ENCODE measurements at regions not wholly inside any gene's neighbourhood (a gene's known extent, or its start where the extent isn't known, plus 50 kb on each side); places are given as distances from the start of the nearest gene placed in this dataset.

DNA sequence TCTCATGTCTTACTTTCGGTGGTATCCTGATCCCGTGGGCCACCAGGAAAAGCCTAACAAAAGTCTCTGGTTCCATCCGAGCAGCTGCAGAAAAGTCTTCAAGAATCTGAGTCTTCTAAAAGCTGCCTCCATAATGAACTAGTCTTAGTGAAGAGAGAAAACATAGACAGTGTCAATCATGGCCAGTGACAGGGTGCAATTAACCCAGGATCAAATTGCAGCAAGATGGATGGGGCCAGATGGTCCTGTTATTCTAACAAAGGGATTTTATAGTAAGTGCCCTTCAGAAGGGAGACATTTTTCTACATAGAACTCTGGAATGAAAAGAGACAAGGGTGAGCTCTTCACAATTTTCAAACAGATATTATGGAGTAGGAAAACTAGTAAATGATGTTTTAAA, 281.6 kb upstream of the ZFP64 start:
- DNase-seq: no peak

DNA sequence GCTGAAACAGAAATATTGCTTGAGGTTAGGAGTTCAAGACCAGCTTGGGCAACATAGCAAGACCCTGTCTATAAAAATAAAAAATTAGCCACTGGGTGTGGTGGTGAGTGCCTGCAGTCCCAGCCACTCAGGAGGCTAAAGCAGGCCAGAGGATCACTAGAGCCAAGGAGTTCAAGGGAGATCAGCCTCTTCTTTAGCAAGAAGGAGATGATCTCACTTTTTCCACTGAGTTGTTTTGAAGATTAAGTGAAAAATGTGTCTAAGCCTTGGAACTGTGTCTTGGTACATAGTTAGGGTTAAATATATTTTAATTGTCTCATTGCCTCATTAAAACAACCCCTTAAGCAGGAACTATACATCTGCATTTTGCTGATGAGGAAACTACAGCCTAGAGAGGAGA, 279.0 kb upstream of the ZFP64 start:
- DNase-seq: no peak

DNA sequence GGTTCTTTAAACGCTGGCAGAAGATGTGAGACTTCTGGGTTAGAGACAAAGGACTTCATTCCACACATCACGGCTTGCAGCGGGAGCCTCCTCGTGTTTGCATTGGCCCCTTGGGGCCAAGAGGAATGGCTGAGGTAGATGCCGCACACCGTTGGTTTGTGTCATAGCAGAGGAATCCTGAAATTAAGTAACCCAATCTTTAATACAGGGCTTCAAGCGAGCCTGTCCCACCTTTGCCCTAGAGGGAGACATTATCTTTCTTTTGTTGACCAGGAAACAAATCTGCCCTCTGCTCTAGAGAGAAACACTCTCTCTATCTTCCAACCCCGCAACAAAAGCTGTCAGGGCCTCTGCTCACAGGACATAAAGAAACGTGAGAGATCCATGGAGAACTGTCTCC, 277.5 kb upstream of the ZFP64 start:
- no peak for DNase-seq

DNA sequence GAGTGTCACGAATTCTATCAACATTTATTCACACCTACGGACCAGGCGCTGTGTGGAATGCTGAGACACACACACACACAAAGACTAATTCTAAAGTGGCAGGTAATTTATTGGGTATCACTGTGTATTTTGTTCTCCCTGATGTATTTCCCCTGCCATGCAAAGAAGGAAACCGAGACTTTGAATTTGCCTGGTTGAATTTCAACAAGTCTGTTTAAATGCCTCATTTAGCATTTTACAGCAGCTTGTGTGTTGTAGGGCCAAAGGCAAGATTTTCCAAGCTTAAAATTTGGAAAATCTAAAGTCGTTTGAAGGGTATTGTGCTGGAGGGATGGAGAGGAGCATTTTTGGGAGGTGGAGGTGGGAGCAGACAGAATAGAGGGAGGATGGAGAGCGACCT, 274.4 kb upstream of the ZFP64 start:
- no peak for DNase-seq

DNA sequence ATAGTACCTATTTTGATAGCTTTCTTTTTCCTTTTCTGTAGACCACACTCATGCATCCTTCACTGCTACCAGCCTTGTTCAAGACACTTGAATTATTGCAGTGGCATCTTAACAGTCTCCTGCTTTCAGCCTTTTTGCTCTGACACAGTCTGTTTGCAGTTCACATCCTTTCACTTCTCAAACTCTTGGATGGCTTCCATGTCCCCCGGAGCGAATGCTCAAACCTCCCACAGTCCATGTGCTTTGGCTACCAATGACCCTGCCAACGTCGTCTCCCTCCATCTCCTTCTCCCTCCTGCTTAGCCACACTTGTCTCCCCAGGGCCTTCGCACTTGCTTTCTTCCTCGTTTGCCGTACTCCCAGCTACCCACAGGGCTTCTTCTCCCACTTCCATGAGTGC, 270.0 kb upstream of the ZFP64 start:
- no peak for DNase-seq

DNA sequence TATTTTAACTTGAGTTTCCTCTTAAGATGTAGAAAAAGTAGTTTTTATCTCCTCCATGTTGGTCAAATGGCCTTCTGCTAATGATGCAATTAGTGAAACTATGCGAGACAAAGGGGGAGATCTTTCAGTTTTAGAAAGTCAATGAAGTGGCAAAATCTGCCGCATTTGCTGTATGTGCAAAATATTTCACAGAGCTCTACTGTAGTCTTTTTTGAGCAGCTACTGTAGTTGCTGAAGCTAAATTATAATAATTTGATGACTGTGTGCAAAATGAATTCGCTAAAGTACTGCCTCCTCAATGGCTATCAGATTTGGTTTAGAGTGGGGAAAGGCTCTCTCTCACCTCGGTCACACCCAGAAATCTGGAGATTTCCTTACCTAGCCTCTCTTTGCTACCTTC, 267.6 kb upstream of the ZFP64 start:
- DNase-seq: no peak

DNA sequence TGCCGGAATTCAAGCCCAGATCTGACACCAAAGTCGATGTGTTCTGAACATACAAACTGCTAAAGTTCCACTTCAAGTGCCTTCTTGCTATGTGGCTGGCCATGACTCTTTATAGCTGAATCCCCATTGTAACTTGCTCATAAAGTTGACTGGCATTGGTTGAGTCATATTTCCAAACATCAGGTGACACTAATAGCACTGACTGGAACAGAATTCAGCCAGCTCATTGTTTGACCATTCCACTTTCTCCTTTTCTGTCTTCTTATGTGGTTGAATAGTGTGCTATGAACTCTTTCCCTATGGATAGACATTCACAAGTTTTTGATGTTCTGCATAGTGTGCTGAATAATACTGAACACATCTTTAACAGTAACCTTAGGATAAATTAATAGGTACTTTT, 266.2 kb upstream of the ZFP64 start:
- DNase-seq: no peak

DNA sequence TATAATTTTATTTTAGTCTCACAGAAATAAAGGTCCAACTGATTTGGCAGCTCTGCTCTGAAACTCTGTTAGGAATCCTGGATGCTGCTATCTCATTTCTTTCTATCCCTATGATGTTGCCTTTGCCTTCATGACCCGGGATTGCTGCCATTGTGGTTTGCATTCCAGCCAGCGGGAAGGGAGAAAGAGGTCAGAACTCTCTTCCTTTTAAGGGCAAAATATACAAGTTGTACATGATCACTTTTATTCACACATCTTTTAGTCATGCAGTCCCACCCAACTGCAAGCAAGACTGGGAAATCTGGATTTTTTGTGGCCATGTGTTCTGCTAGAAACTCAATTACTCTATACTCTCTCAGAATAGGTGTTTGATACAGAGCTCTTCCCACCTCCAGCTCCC, 263.1 kb upstream of the ZFP64 start:
- no peak for DNase-seq

DNA sequence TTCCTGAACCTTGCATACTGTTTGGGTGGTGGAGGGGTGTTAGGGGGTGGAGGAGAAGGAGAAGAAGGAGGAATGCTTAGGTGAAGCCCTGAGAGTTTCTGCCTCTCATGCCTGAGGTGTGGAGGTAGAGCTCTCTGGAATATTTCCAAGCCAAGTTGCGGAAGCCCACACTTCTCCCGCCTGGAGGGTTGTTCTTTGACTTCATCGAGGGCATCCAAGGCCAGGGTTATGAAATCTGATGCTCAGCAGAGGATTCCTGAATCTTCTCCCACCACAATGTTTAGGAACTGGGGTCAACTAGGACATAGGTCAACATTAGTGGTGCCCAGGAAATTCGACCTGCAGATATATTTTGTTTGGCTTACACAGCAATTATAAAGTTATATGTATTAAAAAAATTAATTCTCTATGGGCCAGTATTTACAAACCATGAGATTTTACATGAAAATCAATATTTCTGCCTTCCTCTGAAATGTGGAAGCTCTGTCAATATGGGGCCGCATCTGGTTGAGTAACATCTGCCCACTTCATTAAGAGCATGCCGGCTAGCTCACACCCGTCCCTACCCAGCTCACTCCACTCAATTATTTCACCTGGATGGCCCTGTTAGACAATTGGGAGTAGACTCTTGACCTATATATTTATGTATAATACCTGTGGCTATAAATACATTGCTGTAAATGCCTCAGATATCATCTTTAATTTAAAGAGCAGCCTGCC, 257.1 kb upstream of the ZFP64 start:
- DNase-seq: no peak

DNA sequence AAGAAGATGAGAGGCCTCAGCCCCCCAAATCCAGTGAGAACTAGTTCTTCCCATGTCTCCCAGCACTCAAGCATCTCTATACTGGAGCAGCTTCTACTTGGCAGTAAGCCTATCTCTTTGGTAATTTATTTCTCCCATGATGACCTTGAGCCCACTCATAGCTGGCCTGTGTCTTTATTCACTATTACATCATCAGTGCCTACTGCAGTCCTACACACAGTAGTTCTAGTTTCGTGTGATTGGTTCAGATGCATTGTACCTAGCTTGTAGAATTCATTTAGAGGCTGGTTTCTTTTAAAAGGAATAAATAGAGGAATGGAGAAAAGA, 255.6 kb upstream of the ZFP64 start:
- DNase-seq: no peak

DNA sequence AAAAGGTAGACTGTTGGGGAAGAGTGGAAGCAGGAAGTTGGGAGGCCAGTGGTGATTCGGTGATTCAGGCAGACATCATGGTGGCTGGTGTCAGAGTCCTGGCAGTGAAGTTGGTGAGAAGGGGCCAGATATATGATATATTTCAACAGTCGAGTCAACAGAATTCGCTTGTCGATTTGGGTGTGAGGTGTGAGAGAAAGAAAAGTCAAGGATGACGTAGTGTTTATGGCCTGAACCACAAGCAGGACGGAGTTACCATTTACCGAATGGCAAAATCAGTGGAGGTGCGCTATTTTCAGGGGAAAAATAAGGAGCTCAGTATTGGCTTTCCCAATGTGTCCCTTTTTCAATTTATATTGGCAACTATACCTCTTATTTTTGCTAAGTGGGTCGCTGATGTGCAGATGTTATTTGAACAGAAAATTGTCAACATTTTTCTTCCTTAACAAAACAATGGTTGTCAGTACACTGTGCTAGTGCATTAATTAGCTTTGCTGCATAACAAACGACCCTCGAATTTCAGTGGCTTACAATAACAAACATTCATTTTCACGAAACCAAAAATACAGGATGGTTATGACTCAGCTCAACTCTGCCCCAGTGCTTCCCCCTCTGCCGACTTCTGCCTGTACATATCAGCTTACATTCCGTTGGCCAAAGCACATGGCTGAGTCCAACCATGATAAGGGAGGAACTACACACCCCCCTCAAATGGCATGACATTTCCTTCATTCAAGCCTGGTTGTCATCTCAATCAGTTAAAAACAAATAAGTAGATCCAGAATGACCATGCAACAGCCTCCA, 255.0 kb upstream of the ZFP64 start:
- DNase-seq: no peak

DNA sequence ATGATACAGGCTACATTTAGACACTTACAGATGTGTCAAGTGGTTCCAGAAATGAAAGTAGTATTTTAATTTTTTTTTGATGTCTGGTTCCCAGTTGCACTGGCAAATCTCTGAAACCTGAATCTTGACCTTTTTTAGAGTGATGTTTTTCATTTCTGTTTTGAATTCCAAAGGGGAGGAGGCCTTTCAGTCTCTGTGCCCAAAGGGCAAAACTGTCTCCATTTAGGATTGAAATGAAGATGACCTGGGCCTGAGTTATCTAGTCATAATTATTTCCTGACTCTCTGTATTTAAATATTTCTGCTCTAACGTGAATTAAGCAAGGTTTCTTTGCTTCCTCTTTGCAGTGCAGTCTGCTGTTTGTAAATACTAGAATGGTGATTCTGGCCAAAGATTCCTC, 252.9 kb upstream of the ZFP64 start:
- DNase-seq: no peak

DNA sequence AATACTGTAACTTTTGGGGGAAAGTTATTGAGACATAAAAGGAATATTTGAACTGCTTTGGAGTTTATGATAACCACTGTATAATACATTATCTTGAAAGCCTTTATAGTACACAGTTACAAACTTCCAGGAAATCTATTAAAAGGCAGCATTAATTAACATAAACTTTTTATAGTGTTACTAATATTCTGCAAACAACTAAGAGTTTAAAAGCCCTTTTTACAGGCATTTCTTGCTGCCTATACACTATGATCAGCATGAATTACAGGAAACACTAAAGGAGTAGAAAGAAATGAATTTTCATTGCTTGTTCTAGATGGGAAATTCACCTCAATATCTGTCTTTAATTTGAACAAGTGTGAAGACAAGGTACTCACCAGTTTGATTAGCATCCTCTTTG, 252.3 kb upstream of the ZFP64 start:
- DNase-seq: no peak

DNA sequence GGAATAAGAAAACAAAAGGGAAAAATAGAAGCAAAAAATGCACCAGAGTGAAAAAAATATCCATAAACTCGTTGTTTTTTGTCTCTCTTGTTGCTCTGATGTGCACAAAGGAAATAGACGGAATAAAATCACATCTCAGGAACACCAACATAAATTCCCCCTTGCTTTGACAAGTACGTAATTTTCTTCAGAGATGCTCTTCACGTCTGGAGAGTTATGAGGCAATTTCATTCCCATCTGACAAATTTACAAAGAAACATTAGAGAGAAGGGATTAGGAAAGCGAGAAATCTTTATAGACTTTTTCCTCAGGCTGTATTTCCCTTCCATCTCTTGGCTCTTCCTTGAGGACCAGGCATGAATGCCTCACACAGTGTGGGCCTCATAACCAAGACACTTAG, 250.1 kb upstream of the ZFP64 start:
- no peak for DNase-seq

DNA sequence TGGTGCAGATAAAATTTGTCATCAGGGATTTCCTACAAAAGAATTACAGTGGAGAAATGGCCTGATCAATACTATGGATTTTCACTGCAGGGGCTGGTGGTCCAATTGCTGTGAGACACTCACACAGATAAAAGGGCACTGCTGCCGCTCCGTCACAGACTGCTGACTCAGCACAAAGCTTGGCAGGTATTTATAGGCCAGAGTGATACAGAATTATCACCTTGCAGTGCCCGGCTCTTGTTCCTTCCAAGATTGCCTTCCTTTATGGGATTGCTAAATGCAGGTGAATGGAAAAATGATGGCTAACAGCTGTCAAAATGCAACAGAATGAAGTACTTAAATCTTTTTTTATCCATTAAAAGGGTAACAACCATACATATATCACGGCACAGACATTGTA, 247.8 kb upstream of the ZFP64 start:
- DNase-seq: no peak

DNA sequence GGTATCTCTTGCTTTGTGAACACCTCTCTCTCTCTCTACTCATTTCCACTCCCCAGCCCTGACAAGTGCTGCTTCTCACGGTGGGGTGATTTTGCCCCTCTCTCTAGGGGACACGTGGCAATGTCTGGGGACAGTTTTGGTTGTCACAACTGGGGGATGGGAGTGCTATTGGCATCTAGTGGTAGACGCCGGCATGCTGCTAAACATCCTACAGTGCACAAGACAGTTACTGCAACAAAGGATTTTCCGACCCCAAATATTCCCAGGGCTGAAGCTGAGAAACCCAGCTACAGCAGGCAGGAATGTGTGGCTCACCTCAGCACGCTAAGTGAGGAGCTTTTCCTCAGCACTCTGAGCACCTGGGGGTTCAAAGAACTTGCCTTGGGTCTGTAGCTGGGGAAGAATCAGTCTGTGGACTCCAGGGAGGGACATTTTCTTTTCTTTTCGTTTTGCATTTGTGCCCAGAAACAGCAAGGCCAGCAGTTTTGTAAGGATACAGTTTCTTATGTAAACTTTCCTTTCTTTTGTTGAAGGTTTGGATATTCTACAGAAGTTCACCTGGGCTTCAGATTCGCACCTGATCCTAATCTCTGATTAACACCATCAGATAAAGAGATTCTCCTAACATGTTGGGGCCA, 246.9 kb upstream of the ZFP64 start:
- DNase-seq: no peak

DNA sequence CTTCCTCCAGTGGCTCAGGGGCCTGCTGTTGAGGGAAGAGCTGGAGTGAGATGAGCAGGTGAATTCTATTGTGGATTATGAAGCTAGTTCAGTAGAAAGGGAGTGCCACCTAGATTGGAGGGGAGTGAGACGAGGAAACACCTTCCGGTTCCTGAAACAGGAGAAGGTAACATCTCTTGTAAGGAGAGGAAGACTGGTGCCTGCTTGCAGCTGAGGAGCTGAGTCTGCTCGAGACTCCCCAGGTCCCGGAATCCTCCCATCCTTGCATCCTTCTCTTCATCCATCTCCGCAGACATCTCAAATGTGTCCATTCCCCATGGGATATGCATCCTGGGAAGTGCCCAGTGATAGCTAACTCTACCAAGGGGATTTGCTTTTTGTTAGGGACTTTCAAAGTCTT, 242.9 kb upstream of the ZFP64 start:
- no peak for DNase-seq

DNA sequence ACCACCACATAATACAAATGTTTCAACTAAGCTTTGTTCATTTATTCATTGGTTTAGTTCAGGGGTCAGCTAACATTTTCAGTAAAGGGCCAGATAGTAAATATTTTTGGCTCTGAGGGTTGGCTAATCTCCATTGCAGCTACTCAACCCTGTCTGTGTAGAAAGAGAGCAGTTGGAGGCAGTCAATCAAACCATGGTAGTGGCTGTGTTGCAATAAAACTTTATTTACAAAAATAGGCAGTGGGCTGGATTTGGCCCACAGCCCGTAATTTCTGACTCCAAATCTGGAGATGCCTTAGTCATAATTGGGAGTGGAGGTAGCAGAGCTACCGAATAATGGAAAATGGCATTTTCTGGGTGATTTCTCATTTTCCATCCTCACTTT, 242.5 kb upstream of the ZFP64 start:
- DNase-seq: no peak

DNA sequence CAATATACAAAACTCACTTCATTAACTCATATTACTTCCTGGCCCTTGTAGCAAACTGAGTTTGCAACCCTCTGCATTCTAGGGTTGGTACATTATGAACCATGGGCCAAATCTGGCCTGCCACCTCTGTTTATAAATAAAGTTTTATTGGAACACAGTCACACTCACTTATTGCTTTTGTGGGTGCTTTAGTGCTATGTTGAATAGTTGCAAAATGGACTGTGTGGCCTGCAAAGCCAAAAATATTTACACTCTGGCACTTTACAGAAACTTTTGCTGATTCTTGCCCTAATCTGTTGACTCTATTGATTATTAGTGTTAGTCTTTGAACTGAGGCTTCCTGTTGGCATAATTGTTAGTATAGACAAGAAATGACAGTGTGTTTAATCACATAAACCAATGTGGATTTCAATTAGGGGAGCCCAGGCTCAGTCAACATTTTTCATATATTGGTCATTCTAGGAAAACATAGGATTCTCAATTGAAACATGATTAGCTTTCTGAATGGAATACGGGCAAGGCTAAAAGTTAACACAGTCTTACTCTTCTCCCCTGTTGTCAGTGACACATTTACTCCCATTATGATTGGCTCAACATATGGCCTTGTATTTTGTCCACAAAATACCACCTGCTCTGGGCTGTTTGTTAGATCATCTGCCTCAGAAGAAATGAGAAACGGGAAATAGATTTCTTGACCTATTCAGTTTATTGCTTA, 241.9 kb upstream of the ZFP64 start:
- no peak for DNase-seq

DNA sequence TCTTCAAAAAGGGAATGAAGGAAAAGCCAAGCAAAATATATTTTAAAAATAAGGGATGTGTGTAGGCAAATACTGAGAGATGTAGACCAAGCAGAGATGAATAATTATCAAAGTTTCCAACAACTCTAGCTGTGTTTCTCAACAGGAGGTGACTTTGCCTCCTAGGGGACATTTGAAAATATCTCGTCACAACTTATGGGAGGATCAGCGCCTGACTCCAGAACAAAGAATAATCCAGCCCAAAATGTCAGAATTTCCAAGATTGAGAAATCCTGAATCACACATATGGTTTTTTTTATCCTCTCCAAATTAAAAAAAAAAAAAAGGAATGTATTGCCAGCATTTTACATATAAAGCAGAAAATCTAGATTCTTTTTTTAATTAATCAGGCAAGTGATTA, 241.2 kb upstream of the ZFP64 start:
- DNase-seq: no peak

DNA sequence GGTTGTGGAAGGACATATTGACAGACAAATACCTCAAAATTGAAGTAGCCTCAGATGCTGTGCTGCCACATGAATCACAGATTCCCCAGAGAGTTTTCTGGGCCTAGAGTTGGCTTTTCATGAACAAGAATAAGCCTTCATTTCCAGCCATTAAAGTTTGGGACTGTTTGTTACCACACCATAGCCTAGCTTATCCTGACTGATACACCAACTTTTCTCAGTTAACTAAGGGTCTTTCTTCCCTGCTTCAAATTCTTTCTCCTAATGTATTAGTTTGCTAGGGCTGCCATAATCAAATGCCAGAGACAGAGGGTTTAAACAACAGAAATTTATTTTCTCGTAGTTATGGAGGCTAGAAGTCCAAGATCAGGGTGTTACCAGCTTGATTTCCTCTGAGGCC, 237.4 kb upstream of the ZFP64 start:
- DNase-seq: no peak

DNA sequence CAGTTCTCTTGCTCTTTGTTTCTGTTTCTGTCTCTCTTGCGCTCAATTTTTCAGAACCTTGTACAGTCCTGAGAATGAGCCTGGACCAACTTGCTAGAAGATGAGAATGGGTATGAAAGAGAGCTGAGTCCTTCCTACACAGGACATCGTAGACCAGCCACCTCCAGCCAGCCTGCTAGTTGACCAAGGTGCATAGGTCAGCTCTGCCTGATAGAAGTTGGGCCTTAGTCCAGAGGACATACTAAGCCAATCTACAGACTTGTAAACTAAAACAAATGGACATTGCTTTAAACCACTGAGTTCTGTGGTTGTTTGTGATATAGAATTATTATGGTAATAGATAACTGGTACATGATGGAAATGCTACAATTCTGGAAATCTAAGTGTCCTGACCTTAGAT, 236.4 kb upstream of the ZFP64 start:
- DNase-seq: no peak

DNA sequence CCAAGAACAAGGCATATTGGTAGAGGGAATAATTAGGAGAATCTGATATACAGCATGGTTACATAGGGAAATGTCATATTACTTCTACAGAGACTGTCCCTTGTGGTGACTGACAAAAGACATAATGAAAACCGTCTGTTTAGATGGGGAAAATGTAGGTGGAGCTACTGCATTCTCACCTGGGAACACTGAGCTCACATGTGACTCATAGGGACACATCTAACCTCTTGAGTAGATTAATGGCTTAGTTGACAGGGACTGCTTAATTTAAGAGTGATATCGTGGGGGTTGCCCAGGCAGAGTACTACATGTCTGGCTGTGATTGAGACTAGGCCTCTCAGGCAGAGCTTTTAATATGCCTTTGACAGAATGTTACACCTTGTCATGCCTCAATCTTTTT, 235.3 kb upstream of the ZFP64 start:
- DNase-seq: no peak

DNA sequence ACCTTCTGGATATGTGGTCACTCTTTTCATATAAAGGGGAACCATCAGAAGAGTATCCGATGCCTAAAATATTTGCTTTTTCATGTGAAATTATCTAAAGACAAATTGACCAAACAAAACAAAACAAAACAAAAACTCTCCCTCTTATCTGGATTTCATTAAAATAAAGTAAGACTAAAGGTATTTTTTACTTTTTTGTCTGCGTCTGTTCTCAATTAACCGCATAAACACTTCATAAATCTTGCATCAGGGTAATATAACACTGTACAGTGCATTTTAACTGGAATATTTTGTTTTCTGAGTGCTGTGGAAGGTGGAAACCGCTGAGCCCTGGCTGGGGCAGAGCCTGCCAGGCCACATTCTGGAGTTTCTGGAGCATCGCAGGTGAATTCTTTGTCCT, 234.1 kb upstream of the ZFP64 start:
- DNase-seq: no peak
